GM06990 (cell line): ENCODE measurements at regions not wholly inside any gene's neighbourhood (a gene's known extent, or its start where the extent isn't known, plus 50 kb on each side); places are given as distances from the start of the nearest gene placed in this dataset.

ENCODE experiments used
- DNase-seq: peaks from one replicate; pipeline ENCODE4 v3.0.0-alpha.2; 2011; ENCODE audit not compliant: insufficient read length; ENCODE audit errors: extremely low read depth
- H3K27me3 ChIP-seq: replicated peaks from 2 replicates; pipeline ENCODE4 v1.6.0; 2011; ENCODE audit warnings: low read length; ENCODE audit not compliant: control insufficient read depth, insufficient read depth
- H3K36me3 ChIP-seq: 2 replicates; pipeline ENCODE4 v1.5.1; 2011; ENCODE audit warnings: low read length; ENCODE audit not compliant: control insufficient read depth, insufficient read depth
- H3K4me3 ChIP-seq: replicated peaks from 2 replicates; pipeline ENCODE4 v1.5.1; 2011; ENCODE audit warnings: low read depth, mild to moderate bottlenecking, control low read depth, low read length
- TF ChIP-seq, protein P1 (sequence below): IDR thresholded peaks from 2 replicates; pipeline ENCODE4 v1.5.1; 2011; ENCODE audit warnings: low read length, control low read depth, mild to moderate bottlenecking, inconsistent platforms; ENCODE audit not compliant: insufficient read depth, poor library complexity, severe bottlenecking

- DNase-seq, result no peak
- TF ChIP-seq, protein P1, sequence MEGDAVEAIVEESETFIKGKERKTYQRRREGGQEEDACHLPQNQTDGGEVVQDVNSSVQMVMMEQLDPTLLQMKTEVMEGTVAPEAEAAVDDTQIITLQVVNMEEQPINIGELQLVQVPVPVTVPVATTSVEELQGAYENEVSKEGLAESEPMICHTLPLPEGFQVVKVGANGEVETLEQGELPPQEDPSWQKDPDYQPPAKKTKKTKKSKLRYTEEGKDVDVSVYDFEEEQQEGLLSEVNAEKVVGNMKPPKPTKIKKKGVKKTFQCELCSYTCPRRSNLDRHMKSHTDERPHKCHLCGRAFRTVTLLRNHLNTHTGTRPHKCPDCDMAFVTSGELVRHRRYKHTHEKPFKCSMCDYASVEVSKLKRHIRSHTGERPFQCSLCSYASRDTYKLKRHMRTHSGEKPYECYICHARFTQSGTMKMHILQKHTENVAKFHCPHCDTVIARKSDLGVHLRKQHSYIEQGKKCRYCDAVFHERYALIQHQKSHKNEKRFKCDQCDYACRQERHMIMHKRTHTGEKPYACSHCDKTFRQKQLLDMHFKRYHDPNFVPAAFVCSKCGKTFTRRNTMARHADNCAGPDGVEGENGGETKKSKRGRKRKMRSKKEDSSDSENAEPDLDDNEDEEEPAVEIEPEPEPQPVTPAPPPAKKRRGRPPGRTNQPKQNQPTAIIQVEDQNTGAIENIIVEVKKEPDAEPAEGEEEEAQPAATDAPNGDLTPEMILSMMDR, result no peak
- H3K36me3 ChIP-seq, result no peaks in the 10 kb centered on the region
Observed at GRCh38 chr2:64716569-64716968, 62.9 kb upstream of the SERTAD2 start.

GRCh38 chr2:64718250-64718885 lies 64.7 kb upstream of the SERTAD2 start:
- no peaks in the 10 kb centered on the region for H3K36me3 ChIP-seq
- no peaks in the 10 kb centered on the region for H3K27me3 ChIP-seq
- TF ChIP-seq, protein P1, result no peak
- no peak for DNase-seq
- H3K4me3 ChIP-seq, result no peak overlapping the region

More at GRCh38 chr2:64716569-64716968, 62.9 kb upstream of the SERTAD2 start:
- Histone ChIP-seq H3K27me3 (no peaks in the 10 kb centered on the region), H3K4me3 (no peak overlapping the region)

DNA sequence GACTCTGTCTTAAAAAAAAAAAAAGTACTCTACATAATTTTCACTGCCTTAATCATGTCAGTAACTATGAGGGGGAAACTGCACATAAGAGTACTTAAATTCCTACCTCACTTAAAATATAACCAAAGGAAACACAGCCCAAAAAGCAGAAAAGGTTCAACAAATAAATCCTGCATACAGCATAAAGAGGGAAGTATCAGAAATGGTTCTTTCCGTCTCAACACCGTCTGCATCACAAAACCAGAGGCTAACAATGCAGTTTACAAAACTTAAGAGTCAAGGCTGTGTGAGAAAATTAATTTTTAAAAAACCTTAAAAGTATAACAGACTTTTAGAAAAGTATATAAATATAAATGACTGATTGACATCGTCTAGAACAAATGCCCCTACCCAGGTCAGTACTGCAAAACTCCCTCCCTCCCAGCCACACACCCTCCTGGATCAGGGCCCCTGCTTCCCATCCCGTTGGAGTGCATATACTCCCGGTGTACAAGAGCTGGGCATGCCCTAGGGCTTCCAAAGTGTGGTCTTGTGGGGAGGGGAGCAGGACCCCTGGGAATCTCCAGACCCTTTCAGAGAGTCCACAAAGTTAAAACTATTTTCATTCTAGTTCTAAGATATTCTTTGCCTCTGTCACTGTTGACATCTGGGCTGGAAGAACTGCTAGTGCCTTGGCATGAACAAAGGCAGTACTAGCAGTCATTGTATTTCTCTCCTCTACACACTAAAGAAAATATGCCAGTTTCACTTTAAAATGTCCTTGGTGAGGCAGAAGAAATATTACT lies 67.0 kb upstream of the SERTAD2 start:
- Histone ChIP-seq H3K36me3 (no peaks in the 10 kb centered on the region), H3K27me3 (no peaks in the 10 kb centered on the region), H3K4me3 (no peak overlapping the region)
- TF ChIP-seq, protein P1, result no peak
- DNase-seq, result no peak

DNA sequence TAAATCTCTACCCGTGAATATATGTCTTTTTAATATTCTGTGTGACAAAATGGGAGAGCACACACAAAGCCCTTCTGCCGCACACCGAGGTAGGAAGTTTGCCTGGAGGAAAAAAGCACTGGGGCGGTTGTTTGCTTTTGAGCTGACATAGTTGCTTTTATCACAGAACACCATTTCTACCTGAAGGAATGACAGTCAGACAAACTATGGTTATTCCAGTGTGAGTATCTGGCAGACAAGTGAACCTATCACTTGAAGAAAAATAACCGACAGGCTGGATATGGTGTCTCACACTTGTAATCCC lies 67.6 kb upstream of the SERTAD2 start:
- Histone ChIP-seq H3K4me3 (no peak overlapping the region), H3K36me3 (no peaks in the 10 kb centered on the region), H3K27me3 (no peaks in the 10 kb centered on the region)
- TF ChIP-seq, protein P1, result no peak
- no peak for DNase-seq

DNA sequence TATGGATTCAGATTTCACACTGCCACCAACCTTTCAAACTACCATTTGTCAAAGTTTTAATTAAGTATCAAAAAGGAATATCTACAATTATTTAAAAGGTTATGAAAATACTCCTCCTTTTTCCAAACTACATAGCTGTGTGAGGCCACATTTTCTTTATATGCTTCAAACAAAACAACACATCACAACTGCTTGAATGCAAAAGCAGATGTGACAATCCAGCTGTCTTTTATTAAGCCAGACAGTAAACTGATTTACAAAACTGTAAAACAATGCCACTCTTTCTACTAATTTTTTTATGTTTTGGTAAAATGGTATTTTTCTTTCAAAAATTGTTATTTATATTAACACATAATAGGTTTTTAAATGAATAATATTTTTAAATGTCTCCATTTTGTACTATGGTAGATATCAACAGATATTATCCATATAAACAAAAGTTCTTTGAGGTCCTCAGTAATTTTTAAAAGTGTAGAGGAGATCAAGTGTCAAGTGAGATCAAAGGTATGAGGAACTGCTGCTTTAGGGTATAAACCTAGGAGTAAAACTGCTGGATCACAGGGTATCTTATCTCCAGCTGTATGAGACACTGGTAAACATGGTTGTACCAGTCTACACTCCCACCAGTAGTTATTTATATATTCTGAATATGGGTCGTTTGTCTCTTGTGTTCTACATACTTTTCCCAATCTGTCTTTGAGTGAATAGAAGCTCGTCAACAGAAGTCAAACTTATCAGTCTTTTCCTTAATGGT lies 68.8 kb upstream of the SERTAD2 start:
- no peak overlapping the region for H3K4me3 ChIP-seq
- TF ChIP-seq, protein P1, result no peak
- H3K27me3 ChIP-seq, result no peaks in the 10 kb centered on the region
- H3K36me3 ChIP-seq, result no peaks in the 10 kb centered on the region
- DNase-seq, result no peak
